LNCaP clone FGC (cell line): ENCODE measurements at regions not wholly inside any gene's neighbourhood (a gene's known extent, or its start where the extent isn't known, plus 50 kb on each side); places are given as distances from the start of the nearest gene placed in this dataset.

Source experiments
- DNase-seq: peaks from one replicate; pipeline ENCODE4 v3.0.0-alpha.2; 2011; ENCODE audit warnings: low read depth
- H3K4me3 ChIP-seq: 2 replicates; pipeline ENCODE4 v1.5.1; 2011; ENCODE audit warnings: mild to moderate bottlenecking, low read depth, low read length, control low read depth
- TF ChIP-seq, protein P1 (sequence below): IDR thresholded peaks from 2 replicates; pipeline ENCODE4 v1.5.1; 2012; ENCODE audit warnings: mild to moderate bottlenecking; ENCODE audit not compliant: control insufficient read depth, insufficient read depth; ENCODE audit errors: extremely low read depth

DNA sequence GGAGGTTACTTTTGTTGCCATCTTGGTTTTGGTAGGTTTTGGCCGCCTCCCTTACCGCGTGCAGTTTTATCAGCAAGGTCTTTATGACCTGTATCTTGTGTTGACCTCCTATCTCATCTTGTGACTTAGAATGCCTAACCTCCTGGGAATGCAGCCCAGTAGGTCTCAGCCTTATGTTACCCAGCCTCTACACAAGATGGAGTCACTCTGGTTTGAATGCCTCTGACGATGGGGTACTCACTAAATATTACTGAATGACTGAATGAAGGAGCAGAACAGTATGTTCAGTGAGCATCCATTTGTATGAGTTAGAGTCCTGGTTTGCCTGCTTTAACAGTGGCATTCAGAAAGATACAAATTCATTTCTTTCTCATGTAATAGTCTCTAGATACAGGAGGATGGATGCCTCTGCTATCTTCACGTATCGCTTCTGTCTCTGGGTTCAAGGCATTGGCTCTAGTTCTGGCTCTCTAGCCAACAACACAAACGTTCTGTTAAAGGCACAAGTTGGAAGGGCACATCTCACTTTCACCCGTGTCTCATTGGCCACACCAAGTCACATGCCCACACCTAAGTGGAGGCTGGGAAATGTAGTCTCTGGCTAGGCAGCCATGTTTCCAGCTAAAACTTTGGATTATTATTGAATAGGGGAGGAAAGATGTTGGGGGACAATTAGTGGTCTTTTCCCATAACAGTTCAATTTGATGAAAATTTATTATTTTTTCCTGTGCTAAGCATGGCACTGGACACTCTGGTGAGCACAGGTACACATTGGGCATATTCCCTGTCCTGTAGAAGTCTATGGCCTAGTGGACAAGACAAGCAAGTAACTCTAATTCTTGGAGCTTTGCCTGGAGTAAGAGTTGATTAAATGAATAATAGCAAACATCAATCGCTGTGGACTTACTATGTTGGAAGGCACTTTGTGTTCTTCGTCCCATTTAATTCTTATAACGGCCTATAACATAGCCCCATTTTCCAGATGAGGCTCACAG is 75.2 kb upstream of the RPH3A start:
- TF ChIP-seq, protein P1, sequence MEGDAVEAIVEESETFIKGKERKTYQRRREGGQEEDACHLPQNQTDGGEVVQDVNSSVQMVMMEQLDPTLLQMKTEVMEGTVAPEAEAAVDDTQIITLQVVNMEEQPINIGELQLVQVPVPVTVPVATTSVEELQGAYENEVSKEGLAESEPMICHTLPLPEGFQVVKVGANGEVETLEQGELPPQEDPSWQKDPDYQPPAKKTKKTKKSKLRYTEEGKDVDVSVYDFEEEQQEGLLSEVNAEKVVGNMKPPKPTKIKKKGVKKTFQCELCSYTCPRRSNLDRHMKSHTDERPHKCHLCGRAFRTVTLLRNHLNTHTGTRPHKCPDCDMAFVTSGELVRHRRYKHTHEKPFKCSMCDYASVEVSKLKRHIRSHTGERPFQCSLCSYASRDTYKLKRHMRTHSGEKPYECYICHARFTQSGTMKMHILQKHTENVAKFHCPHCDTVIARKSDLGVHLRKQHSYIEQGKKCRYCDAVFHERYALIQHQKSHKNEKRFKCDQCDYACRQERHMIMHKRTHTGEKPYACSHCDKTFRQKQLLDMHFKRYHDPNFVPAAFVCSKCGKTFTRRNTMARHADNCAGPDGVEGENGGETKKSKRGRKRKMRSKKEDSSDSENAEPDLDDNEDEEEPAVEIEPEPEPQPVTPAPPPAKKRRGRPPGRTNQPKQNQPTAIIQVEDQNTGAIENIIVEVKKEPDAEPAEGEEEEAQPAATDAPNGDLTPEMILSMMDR: no peak
- no peak overlapping the region for H3K4me3 ChIP-seq
- DNase-seq: peak; percentile 8

DNA sequence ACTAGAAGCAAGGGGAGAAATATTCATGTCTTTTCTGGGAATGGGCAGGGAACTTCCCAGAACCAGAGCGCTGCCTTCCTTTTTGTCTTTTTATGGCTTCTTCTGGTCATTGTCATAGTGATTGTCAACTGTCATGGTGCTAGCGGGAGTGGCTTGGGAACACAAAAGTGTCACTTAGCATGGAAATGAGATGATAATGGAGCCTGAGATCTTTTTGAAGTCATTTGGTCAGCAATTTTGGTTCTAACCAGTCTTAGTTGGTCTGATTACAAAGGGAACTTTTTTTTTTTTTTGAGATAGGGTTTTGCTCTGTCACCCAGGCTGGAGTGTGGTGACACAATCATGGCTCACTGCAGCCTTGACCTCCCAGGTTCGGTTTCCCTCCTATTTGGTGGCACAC is 62.7 kb upstream of the RPH3A start:
- TF ChIP-seq, protein P1: no peak
- no peak for DNase-seq
- no peak overlapping the region for H3K4me3 ChIP-seq

DNA sequence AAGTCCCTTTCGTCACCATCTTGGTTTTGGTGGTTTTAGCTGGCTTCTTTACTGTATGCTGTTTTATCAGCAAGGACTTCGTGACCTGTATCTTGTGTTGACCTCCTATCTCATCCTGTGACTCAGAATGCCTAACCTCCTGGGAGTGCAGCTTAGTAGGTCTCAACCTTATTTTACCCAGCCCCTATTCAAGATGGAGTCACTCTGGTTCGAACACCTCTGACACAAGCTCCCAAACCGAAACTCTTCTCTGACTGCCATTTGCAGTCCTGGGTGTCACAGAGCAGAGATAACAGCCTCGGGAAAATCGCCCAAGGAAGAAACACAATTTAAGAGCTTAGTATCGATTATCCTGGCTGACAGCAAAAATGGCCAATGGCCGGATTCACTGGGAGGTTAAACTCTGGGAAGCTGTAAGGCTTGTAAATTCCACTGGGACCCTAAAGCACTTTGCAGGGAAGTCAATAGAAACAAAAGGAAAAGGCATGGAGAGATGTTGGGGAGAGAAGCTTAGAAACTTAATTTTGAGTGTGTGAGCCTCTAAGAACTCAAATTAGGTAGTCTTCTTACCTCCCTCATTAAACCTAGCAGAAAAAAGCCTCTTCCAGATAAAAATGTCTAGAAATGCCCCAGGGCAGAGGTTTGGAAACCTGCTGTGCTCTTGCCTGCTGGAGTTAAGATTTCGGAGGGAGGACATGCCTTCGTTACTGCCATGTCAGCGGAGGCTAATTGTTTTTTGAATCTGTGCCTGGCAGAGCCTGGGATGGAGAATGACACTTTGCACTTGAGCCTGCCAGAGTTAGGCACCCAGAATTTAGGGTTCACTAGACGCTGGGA is 56.5 kb upstream of the RPH3A start:
- TF ChIP-seq, protein P1: no peak
- no peak overlapping the region for H3K4me3 ChIP-seq
- DNase-seq: no peak

DNA sequence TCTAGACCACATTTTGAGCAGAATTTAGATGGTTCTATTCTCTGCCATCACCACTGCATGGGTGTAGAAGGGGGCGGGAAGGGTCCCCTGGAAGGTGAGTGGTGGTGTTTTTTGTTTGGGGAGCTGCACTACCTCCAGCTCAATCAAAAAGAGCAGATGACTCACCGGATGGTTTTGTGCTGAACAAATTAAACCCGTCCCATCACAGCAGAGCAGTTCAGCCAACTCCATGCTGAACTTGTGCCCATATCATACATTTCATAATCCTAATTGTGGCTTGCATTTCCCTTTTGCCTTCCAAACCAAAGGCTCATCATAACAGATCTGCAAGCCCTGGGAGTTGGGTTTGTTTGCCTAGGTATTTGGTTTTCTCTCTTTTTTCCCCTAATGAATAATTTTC is 53.0 kb upstream of the RPH3A start:
- TF ChIP-seq, protein P1: no peak
- no peak for DNase-seq
- H3K4me3 ChIP-seq: no peak overlapping the region

DNA sequence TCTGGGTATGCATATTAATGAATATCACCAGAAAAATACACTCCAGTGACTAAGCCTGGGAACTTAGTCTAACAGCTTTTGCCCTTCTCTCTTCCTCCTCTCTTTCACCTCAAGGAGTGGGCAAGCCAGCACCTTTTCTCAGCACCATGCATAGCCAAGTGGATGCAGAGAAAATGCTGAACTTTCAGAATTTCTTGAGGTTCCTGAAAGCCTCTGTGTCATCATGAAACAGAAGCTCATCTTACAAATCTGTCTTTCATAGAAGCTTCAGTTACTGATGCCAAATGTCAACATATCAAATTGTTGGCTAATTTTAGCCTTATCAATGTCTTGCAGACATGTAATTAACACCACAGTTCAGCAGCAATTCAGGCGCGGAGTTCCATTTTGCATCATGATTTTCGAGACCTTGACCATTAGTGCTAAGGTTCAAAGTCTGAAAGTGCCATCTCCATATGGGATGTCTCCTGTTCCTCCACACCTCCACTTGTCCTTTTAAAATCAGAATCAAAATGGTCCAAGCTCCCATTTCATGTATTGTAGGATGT is 51.1 kb upstream of the RPH3A start:
- no peak for DNase-seq
- TF ChIP-seq, protein P1: no peak
- no peak overlapping the region for H3K4me3 ChIP-seq

DNA sequence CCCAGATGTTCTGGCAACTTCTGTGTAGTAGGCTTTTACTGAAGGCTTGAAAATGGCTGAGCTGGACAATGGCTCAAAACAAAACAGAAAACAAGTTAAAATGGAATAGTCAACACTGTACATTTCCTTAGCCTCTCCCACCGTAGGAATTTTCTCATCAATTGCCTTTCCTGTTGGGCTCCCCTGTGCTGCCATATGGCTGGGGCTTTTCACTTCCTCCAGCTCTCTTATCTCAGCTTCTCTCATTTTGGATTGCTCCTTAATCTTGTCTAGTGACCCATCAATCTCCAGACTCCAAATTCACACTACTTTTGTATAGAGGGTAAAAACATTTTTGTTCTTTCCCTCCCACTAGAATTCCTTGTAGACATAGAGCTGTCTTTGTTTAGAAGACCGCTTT is 50.4 kb upstream of the RPH3A start:
- DNase-seq: no peak
- TF ChIP-seq, protein P1: no peak
- no peak overlapping the region for H3K4me3 ChIP-seq
